ENCODE measurements at regions not wholly inside any gene's neighbourhood (a gene's known extent, or its start where the extent isn't known, plus 50 kb on each side); places are given as distances from the start of the nearest gene placed in this dataset.

- TF ChIP-seq CTCF (IDR thresholded peaks at IDR 0.05; ENCODE audit: insufficient read depth, low read length) (no peak), GABPA (IDR thresholded peaks at IDR 0.05; ENCODE audit: low read depth) (no peak), REST (IDR thresholded peaks at IDR 0.05; ENCODE audit: insufficient replicate concordance, low read depth) (no peak)
Observed at GRCh38 chr5:153267506-153267905, 223.0 kb upstream of the GRIA1 start.
